ENCODE measurements at regions not wholly inside any gene's neighbourhood (a gene's known extent, or its start where the extent isn't known, plus 50 kb on each side); places are given as distances from the start of the nearest gene placed in this dataset.
"Not testable (repeated sequence)": the region's sequence is repeated elsewhere in the genome, so short reads cannot be mapped to it uniquely, and the experiment has no call there.

GRCh38 chr2:89982246-89982645, 1290.8 kb downstream of the RPIA start:
- not testable (repeated sequence) for H4K20me1 ChIP-seq (ENCODE audit: insufficient read depth, low read length); H3K4me2 ChIP-seq (ENCODE audit: low read length); H3K9me2 ChIP-seq (ENCODE audit: low read depth, low read length); H3F3A ChIP-seq (ENCODE audit: insufficient read depth, low read length); H3K9ac ChIP-seq (ENCODE audit: low read length); H2AFZ ChIP-seq (ENCODE audit: low read length); H3K27ac ChIP-seq (ENCODE audit: low read depth, low read length, poor library complexity, severe bottlenecking); H3K4me3 ChIP-seq (ENCODE audit: low read depth, low read length, poor library complexity, severe bottlenecking); H3K79me2 ChIP-seq (ENCODE audit: insufficient read depth, low read length); H3K36me3 ChIP-seq (ENCODE audit: insufficient read depth, low read length); H3K4me1 ChIP-seq (ENCODE audit: insufficient read depth, low read length, severe bottlenecking); H3K9me3 ChIP-seq (ENCODE audit: low read length); H3K27me3 ChIP-seq (ENCODE audit: insufficient read depth, low read length)

- H3K9me3 ChIP-seq (ENCODE audit: low read length); H3K4me2 ChIP-seq (ENCODE audit: low read length); H3K9me2 ChIP-seq (ENCODE audit: low read depth, low read length); H3K79me2 ChIP-seq (ENCODE audit: insufficient read depth, low read length); H3K36me3 ChIP-seq (ENCODE audit: insufficient read depth, low read length); H3F3A ChIP-seq (ENCODE audit: insufficient read depth, low read length); H2AFZ ChIP-seq (ENCODE audit: low read length); H3K9ac ChIP-seq (ENCODE audit: low read length); H3K4me3 ChIP-seq (ENCODE audit: low read depth, low read length, poor library complexity, severe bottlenecking); H3K27ac ChIP-seq (ENCODE audit: low read depth, low read length, poor library complexity, severe bottlenecking); H3K27me3 ChIP-seq (ENCODE audit: insufficient read depth, low read length); H3K4me1 ChIP-seq (ENCODE audit: insufficient read depth, low read length, severe bottlenecking); H4K20me1 ChIP-seq (ENCODE audit: insufficient read depth, low read length): not testable (repeated sequence)
Observed at GRCh38 chr2:89985650-89986049, 1294.2 kb downstream of the RPIA start.

- not testable (repeated sequence) for H3K9ac ChIP-seq (ENCODE audit: low read length); H2AFZ ChIP-seq (ENCODE audit: low read length); H3K9me2 ChIP-seq (ENCODE audit: low read depth, low read length); H3K27me3 ChIP-seq (ENCODE audit: insufficient read depth, low read length); H4K20me1 ChIP-seq (ENCODE audit: insufficient read depth, low read length); H3K36me3 ChIP-seq (ENCODE audit: insufficient read depth, low read length); H3K9me3 ChIP-seq (ENCODE audit: low read length); H3K27ac ChIP-seq (ENCODE audit: low read depth, low read length, poor library complexity, severe bottlenecking); H3K4me2 ChIP-seq (ENCODE audit: low read length); H3K4me1 ChIP-seq (ENCODE audit: insufficient read depth, low read length, severe bottlenecking); H3K4me3 ChIP-seq (ENCODE audit: low read depth, low read length, poor library complexity, severe bottlenecking); H3K79me2 ChIP-seq (ENCODE audit: insufficient read depth, low read length); H3F3A ChIP-seq (ENCODE audit: insufficient read depth, low read length)
Observed at GRCh38 chr2:89986532-89986931, 1295.1 kb downstream of the RPIA start.

GRCh38 chr2:89996779-89997178, 1305.3 kb downstream of the RPIA start:
- not testable (repeated sequence) for H3K27ac ChIP-seq (ENCODE audit: low read depth, low read length, poor library complexity, severe bottlenecking); H3K9me3 ChIP-seq (ENCODE audit: low read length); H3K9me2 ChIP-seq (ENCODE audit: low read depth, low read length); H3K4me3 ChIP-seq (ENCODE audit: low read depth, low read length, poor library complexity, severe bottlenecking); H3K9ac ChIP-seq (ENCODE audit: low read length); H4K20me1 ChIP-seq (ENCODE audit: insufficient read depth, low read length); H2AFZ ChIP-seq (ENCODE audit: low read length); H3F3A ChIP-seq (ENCODE audit: insufficient read depth, low read length); H3K4me2 ChIP-seq (ENCODE audit: low read length); H3K79me2 ChIP-seq (ENCODE audit: insufficient read depth, low read length); H3K36me3 ChIP-seq (ENCODE audit: insufficient read depth, low read length); H3K27me3 ChIP-seq (ENCODE audit: insufficient read depth, low read length)
- H3K4me1 ChIP-seq (ENCODE audit: insufficient read depth, low read length, severe bottlenecking), result peaks cover 19% of the 10 kb centered on the region

GRCh38 chr2:90004553-90004952, 1313.1 kb downstream of the RPIA start:
- H3K79me2 ChIP-seq (ENCODE audit: insufficient read depth, low read length); H4K20me1 ChIP-seq (ENCODE audit: insufficient read depth, low read length); H3K9me3 ChIP-seq (ENCODE audit: low read length); H3K27me3 ChIP-seq (ENCODE audit: insufficient read depth, low read length); H2AFZ ChIP-seq (ENCODE audit: low read length); H3K4me3 ChIP-seq (ENCODE audit: low read depth, low read length, poor library complexity, severe bottlenecking); H3K27ac ChIP-seq (ENCODE audit: low read depth, low read length, poor library complexity, severe bottlenecking); H3K9ac ChIP-seq (ENCODE audit: low read length); H3K36me3 ChIP-seq (ENCODE audit: insufficient read depth, low read length); H3K4me2 ChIP-seq (ENCODE audit: low read length); H3K9me2 ChIP-seq (ENCODE audit: low read depth, low read length); H3F3A ChIP-seq (ENCODE audit: insufficient read depth, low read length): not testable (repeated sequence)
- peaks cover 15% of the 10 kb centered on the region for H3K4me1 ChIP-seq (ENCODE audit: insufficient read depth, low read length, severe bottlenecking)

- not testable (repeated sequence) for H3K27ac ChIP-seq (ENCODE audit: low read depth, low read length, poor library complexity, severe bottlenecking); H3K4me1 ChIP-seq (ENCODE audit: insufficient read depth, low read length, severe bottlenecking); H3K4me2 ChIP-seq (ENCODE audit: low read length); H3K9me3 ChIP-seq (ENCODE audit: low read length); H3K79me2 ChIP-seq (ENCODE audit: insufficient read depth, low read length); H4K20me1 ChIP-seq (ENCODE audit: insufficient read depth, low read length); H3K9me2 ChIP-seq (ENCODE audit: low read depth, low read length); H3K4me3 ChIP-seq (ENCODE audit: low read depth, low read length, poor library complexity, severe bottlenecking); H2AFZ ChIP-seq (ENCODE audit: low read length); H3F3A ChIP-seq (ENCODE audit: insufficient read depth, low read length); H3K36me3 ChIP-seq (ENCODE audit: insufficient read depth, low read length); H3K9ac ChIP-seq (ENCODE audit: low read length); H3K27me3 ChIP-seq (ENCODE audit: insufficient read depth, low read length)
Observed at GRCh38 chr2:90010442-90011100, 1319.1 kb downstream of the RPIA start.

- H3K4me3 ChIP-seq (ENCODE audit: low read depth, low read length, poor library complexity, severe bottlenecking); H2AFZ ChIP-seq (ENCODE audit: low read length); H3K27me3 ChIP-seq (ENCODE audit: insufficient read depth, low read length); H3K9me2 ChIP-seq (ENCODE audit: low read depth, low read length); H3K27ac ChIP-seq (ENCODE audit: low read depth, low read length, poor library complexity, severe bottlenecking); H3K4me1 ChIP-seq (ENCODE audit: insufficient read depth, low read length, severe bottlenecking); H3K36me3 ChIP-seq (ENCODE audit: insufficient read depth, low read length); H3K9me3 ChIP-seq (ENCODE audit: low read length); H3K4me2 ChIP-seq (ENCODE audit: low read length); H3K9ac ChIP-seq (ENCODE audit: low read length); H4K20me1 ChIP-seq (ENCODE audit: insufficient read depth, low read length); H3K79me2 ChIP-seq (ENCODE audit: insufficient read depth, low read length); H3F3A ChIP-seq (ENCODE audit: insufficient read depth, low read length): not testable (repeated sequence)
Observed at GRCh38 chr2:90011101-90011443, 1319.6 kb downstream of the RPIA start.

GRCh38 chr2:90019908-90020307, 1328.4 kb downstream of the RPIA start:
- not testable (repeated sequence) for H2AFZ ChIP-seq (ENCODE audit: low read length); H4K20me1 ChIP-seq (ENCODE audit: insufficient read depth, low read length); H3F3A ChIP-seq (ENCODE audit: insufficient read depth, low read length); H3K9me2 ChIP-seq (ENCODE audit: low read depth, low read length); H3K4me1 ChIP-seq (ENCODE audit: insufficient read depth, low read length, severe bottlenecking); H3K9ac ChIP-seq (ENCODE audit: low read length); H3K4me2 ChIP-seq (ENCODE audit: low read length); H3K4me3 ChIP-seq (ENCODE audit: low read depth, low read length, poor library complexity, severe bottlenecking); H3K79me2 ChIP-seq (ENCODE audit: insufficient read depth, low read length); H3K36me3 ChIP-seq (ENCODE audit: insufficient read depth, low read length); H3K27ac ChIP-seq (ENCODE audit: low read depth, low read length, poor library complexity, severe bottlenecking); H3K9me3 ChIP-seq (ENCODE audit: low read length); H3K27me3 ChIP-seq (ENCODE audit: insufficient read depth, low read length)
